Left ventricle myocardium inferior (tissue), 1 donor: ENCODE measurements at regions not wholly inside any gene's neighbourhood (a gene's known extent, or its start where the extent isn't known, plus 50 kb on each side); places are given as distances from the start of the nearest gene placed in this dataset.
"Not testable (repeated sequence)": the region's sequence is repeated elsewhere in the genome, so short reads cannot be mapped to it uniquely, and the experiment has no call there.

ENCODE experiments used
- DNase-seq: peaks from one replicate; pipeline ENCODE4 v3.0.0-alpha.2; 2020
- H3K27ac ChIP-seq: fragments of 200-600 bp; replicated peaks from 2 replicates; pipeline ENCODE4 v1.8.0; 2021
- H3K27me3 ChIP-seq: fragments of 200-600 bp; 2 replicates; pipeline ENCODE4 v1.8.0; 2021; ENCODE audit warnings: low read depth
- H3K36me3 ChIP-seq: fragments of 200-600 bp; 2 replicates; pipeline ENCODE4 v1.8.0; 2021
- H3K4me1 ChIP-seq: fragments of 200-600 bp; 2 replicates; pipeline ENCODE4 v1.8.0; 2021
- H3K4me3 ChIP-seq: fragments of 200-600 bp; 2 replicates; pipeline ENCODE4 v1.8.0; 2021; ENCODE audit warnings: mild to moderate bottlenecking, moderate library complexity
- H3K9me3 ChIP-seq: fragments of 200-600 bp; replicated peaks from 2 replicates; pipeline ENCODE4 v1.8.0; 2021
- CTCF ChIP-seq: fragments of 200-600 bp; IDR thresholded peaks from 2 replicates; pipeline ENCODE4 v1.8.0; 2021; ENCODE audit warnings: antibody characterized with exemption, mild to moderate bottlenecking, borderline replicate concordance
- intact Hi-C: fragments of 100-400 bp; cut with micrococcal nuclease; formaldehyde crosslinking; loops from one replicate; pipeline ENCODE4 v1.11.0; 2022
- donor health status: DM: no; HTN: yes; CAD: no; lungs with severe emphysema.

GRCh38 chr2:7655629-7656028 lies 738.4 kb downstream of the RNF144A start:
- Histone ChIP-seq H3K4me1 (no peaks in the 10 kb centered on the region), H3K27me3 (no peaks in the 10 kb centered on the region), H3K36me3 (no peaks in the 10 kb centered on the region), H3K27ac (no peak overlapping the region), H3K4me3 (no peak overlapping the region), H3K9me3 (peaks cover 20% of the 10 kb centered on the region)
- no peak for TF ChIP-seq CTCF
- no peak for DNase-seq
- intact Hi-C loops: no loop called here

DNA sequence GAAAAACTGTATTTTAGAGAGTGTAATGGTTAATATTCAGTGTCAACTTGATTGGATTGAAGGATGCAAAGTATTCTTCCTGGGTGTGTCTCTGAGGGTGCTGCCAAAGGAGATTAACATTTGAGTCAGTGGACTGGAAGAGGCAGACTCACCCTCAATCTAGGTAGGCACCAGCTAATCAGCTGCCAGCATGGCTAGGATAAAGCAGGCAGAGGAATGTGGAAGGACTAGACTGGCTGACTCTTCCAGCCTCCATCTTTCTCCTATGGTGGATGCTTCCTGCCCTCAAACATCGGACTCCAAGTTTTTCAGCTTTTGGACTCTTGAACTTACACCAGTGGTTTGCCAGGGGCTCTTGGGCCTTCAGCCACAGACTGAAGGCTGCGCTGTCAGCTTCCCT lies 740.3 kb downstream of the RNF144A start:
- H3K4me1 ChIP-seq, H3K27ac ChIP-seq, H3K27me3 ChIP-seq, DNase-seq, H3K4me3 ChIP-seq, intact Hi-C loops, H3K36me3 ChIP-seq: not testable (repeated sequence)
- H3K9me3 ChIP-seq: peaks cover 17% of the 10 kb centered on the region

DNA sequence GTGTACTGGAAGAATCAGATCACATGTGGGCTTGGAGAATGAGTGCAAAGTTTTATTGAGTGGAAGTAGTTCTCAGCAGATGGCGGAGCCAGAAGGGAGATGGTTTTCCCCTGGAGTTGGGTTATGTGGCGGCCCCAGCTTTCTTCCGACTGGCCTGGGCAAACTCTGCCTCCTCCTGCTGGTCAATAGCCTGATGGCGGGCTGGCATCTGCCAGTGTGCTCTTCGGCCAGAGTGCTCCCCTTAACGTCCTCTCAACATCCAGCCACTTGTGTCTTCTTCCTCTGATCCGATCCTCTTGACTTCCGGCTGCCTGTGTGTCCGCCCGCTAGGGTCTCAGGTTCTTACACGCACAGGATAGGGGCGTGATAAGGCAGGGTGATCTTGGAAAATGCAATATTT lies 741.3 kb downstream of the RNF144A start:
- no peak for TF ChIP-seq CTCF
- H3K36me3 ChIP-seq: no peaks in the 10 kb centered on the region
- no peaks in the 10 kb centered on the region for H3K4me1 ChIP-seq
- no peak overlapping the region for H3K27ac ChIP-seq
- DNase-seq: no peak
- H3K9me3 ChIP-seq: peaks cover 7% of the 10 kb centered on the region
- no peaks in the 10 kb centered on the region for H3K27me3 ChIP-seq
- no peak overlapping the region for H3K4me3 ChIP-seq
- intact Hi-C loops: no loop called here

DNA sequence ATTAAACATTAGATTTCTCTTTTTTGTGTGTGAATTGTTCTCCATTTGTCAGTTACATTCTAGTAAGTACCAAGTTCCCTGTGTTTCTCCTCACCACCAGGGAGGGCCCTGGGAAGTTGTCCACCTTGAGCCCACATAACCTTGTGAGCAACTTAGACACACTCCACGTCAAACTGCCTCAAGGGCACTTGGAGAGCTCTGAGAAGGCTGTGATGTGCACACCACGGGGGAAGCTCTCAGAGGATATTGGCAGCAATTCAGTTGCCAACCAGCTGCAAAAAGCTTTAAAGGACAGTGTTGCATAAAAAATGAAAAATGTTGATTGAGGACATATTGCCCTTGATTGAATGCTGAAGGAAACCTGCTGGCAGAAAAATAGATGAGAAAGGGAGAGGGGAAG lies 743.6 kb downstream of the RNF144A start:
- Histone ChIP-seq H3K27ac (no peak overlapping the region), H3K36me3 (no peaks in the 10 kb centered on the region), H3K4me1 (no peaks in the 10 kb centered on the region), H3K9me3 (no peaks in the 10 kb centered on the region), H3K4me3 (no peak overlapping the region), H3K27me3 (no peaks in the 10 kb centered on the region)
- no peak for TF ChIP-seq CTCF
- DNase-seq: no peak
- intact Hi-C loops: no loop called here

GRCh38 chr2:7661502-7661901 lies 744.3 kb downstream of the RNF144A start:
- no peak overlapping the region for H3K27ac ChIP-seq
- no peaks in the 10 kb centered on the region for H3K9me3 ChIP-seq
- DNase-seq: no peak
- H3K27me3 ChIP-seq: no peaks in the 10 kb centered on the region
- intact Hi-C loops: no loop called here
- H3K4me1 ChIP-seq: no peaks in the 10 kb centered on the region
- H3K4me3 ChIP-seq: no peak overlapping the region
- H3K36me3 ChIP-seq: no peaks in the 10 kb centered on the region
- TF ChIP-seq CTCF: no peak

DNA sequence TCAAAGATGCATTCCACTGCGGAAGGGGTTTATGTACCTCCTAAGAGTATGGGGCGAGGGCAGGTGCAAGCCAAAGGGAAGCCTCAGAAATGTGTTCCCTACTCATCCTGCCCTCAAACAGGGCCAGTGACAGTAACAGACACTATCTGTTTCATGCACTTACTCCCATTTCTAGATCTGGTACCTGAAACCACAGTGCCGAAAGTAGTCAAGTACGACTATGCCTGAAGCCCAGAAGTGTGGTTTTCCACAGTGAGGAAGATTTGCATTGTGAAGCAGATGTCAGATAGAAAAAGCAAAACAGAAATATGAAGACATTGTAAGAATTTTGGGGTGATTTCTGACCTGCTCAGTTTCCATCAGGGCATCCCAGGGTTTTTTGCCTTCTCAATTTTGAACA lies 748.7 kb downstream of the RNF144A start:
- intact Hi-C loops: no loop called here
- Histone ChIP-seq H3K36me3 (no peaks in the 10 kb centered on the region), H3K27me3 (no peaks in the 10 kb centered on the region), H3K27ac (no peak overlapping the region), H3K4me1 (no peaks in the 10 kb centered on the region), H3K4me3 (no peak overlapping the region), H3K9me3 (no peaks in the 10 kb centered on the region)
- TF ChIP-seq CTCF: no peak
- DNase-seq: no peak
